Activated naive CD8-positive, alpha-beta T cell treated with anti-CD3 and anti-CD28 coated beads for 36 hours (primary cell): ENCODE measurements at regions not wholly inside any gene's neighbourhood (a gene's known extent, or its start where the extent isn't known, plus 50 kb on each side); places are given as distances from the start of the nearest gene placed in this dataset.
"Not testable (repeated sequence)": the region's sequence is repeated elsewhere in the genome, so short reads cannot be mapped to it uniquely, and the experiment has no call there.

ENCODE experiments used
- DNase-seq: peaks from one replicate; pipeline ENCODE4 v3.0.0; 2021
- H3K27ac Mint-ChIP-seq: one replicate; pipeline ENCODE4 v1.8.0; 2022; ENCODE audit warnings: mild to moderate bottlenecking, moderate library complexity, mixed read lengths
- H3K27me3 Mint-ChIP-seq: one replicate; pipeline ENCODE4 v1.8.0; 2022; ENCODE audit warnings: mild to moderate bottlenecking, mixed read lengths
- H3K36me3 Mint-ChIP-seq: one replicate; pipeline ENCODE4 v1.8.0; 2021; ENCODE audit warnings: mild to moderate bottlenecking, mixed read lengths
- H3K4me1 Mint-ChIP-seq: one replicate; pipeline ENCODE4 v1.8.0; 2021; ENCODE audit warnings: mixed read lengths
- H3K4me3 Mint-ChIP-seq: one replicate; pipeline ENCODE4 v1.8.0; 2022; ENCODE audit warnings: mild to moderate bottlenecking, moderate library complexity, mixed read lengths
- H3K9me3 Mint-ChIP-seq: one replicate; pipeline ENCODE4 v1.8.0; 2022; ENCODE audit warnings: mixed read lengths

GRCh38 chr12:72925716-72926115 is 653.5 kb downstream of the TRHDE start:
- DNase-seq: no peak
- Mint-ChIP-seq H3K27me3 (no peaks in the 10 kb centered on the region), H3K9me3 (no peaks in the 10 kb centered on the region), H3K4me3 (no peak overlapping the region), H3K4me1 (no peaks in the 10 kb centered on the region), H3K36me3 (no peaks in the 10 kb centered on the region), H3K27ac (no peak overlapping the region)

GRCh38 chr12:72931838-72932237 is 659.7 kb downstream of the TRHDE start:
- not testable (repeated sequence) for H3K4me3 Mint-ChIP-seq, H3K27ac Mint-ChIP-seq, H3K4me1 Mint-ChIP-seq, DNase-seq, H3K36me3 Mint-ChIP-seq, H3K27me3 Mint-ChIP-seq, H3K9me3 Mint-ChIP-seq

- Mint-ChIP-seq H3K36me3 (no peaks in the 10 kb centered on the region), H3K27me3 (no peaks in the 10 kb centered on the region), H3K9me3 (peaks cover 17% of the 10 kb centered on the region), H3K27ac (no peak overlapping the region), H3K4me3 (no peak overlapping the region), H3K4me1 (no peaks in the 10 kb centered on the region)
- no peak for DNase-seq
Observed at GRCh38 chr12:72937486-72937885, 665.3 kb downstream of the TRHDE start.

- no peak for DNase-seq
- no peak overlapping the region for H3K27ac Mint-ChIP-seq
- no peaks in the 10 kb centered on the region for H3K4me1 Mint-ChIP-seq
- H3K27me3 Mint-ChIP-seq: no peaks in the 10 kb centered on the region
- peaks cover 2% of the 10 kb centered on the region for H3K9me3 Mint-ChIP-seq
- H3K36me3 Mint-ChIP-seq: no peaks in the 10 kb centered on the region
- no peak overlapping the region for H3K4me3 Mint-ChIP-seq
Observed at GRCh38 chr12:72957454-72957853, 685.3 kb downstream of the TRHDE start.

GRCh38 chr12:72966684-72967083 is 694.5 kb downstream of the TRHDE start:
- peaks cover 7% of the 10 kb centered on the region for H3K9me3 Mint-ChIP-seq
- H3K27me3 Mint-ChIP-seq: no peaks in the 10 kb centered on the region
- no peak for DNase-seq
- H3K4me1 Mint-ChIP-seq: no peaks in the 10 kb centered on the region
- no peak overlapping the region for H3K27ac Mint-ChIP-seq
- H3K4me3 Mint-ChIP-seq: no peak overlapping the region
- no peaks in the 10 kb centered on the region for H3K36me3 Mint-ChIP-seq

- Mint-ChIP-seq H3K36me3 (no peaks in the 10 kb centered on the region), H3K9me3 (peaks cover 10% of the 10 kb centered on the region), H3K4me3 (no peak overlapping the region), H3K27ac (no peak overlapping the region), H3K27me3 (no peaks in the 10 kb centered on the region), H3K4me1 (no peaks in the 10 kb centered on the region)
- DNase-seq: no peak
Observed at GRCh38 chr12:72974954-72975555, 702.9 kb downstream of the TRHDE start.

- Mint-ChIP-seq H3K4me1 (no peaks in the 10 kb centered on the region), H3K36me3 (no peaks in the 10 kb centered on the region), H3K27ac (no peak overlapping the region), H3K4me3 (no peak overlapping the region), H3K27me3 (no peaks in the 10 kb centered on the region), H3K9me3 (peaks cover 11% of the 10 kb centered on the region)
- no peak for DNase-seq
Observed at GRCh38 chr12:72978999-72979398, 706.8 kb downstream of the TRHDE start.

GRCh38 chr12:72982356-72982755 is 710.2 kb downstream of the TRHDE start:
- Mint-ChIP-seq H3K4me1 (no peaks in the 10 kb centered on the region), H3K27me3 (no peaks in the 10 kb centered on the region), H3K36me3 (no peaks in the 10 kb centered on the region), H3K27ac (no peak overlapping the region), H3K4me3 (no peak overlapping the region), H3K9me3 (peaks cover 6% of the 10 kb centered on the region)
- DNase-seq: no peak

GRCh38 chr12:72986963-72987362 is 714.8 kb downstream of the TRHDE start:
- Mint-ChIP-seq H3K9me3 (peaks cover 6% of the 10 kb centered on the region), H3K4me3 (no peak overlapping the region), H3K27ac (no peak overlapping the region), H3K27me3 (no peaks in the 10 kb centered on the region), H3K36me3 (no peaks in the 10 kb centered on the region), H3K4me1 (no peaks in the 10 kb centered on the region)
- DNase-seq: no peak

- H3K27ac Mint-ChIP-seq: no peak overlapping the region
- H3K4me1 Mint-ChIP-seq: no peaks in the 10 kb centered on the region
- H3K4me3 Mint-ChIP-seq: no peak overlapping the region
- DNase-seq: no peak
- H3K27me3 Mint-ChIP-seq: no peaks in the 10 kb centered on the region
- H3K36me3 Mint-ChIP-seq: no peaks in the 10 kb centered on the region
- peaks cover 5% of the 10 kb centered on the region for H3K9me3 Mint-ChIP-seq
Observed at GRCh38 chr12:72989458-72989947, 717.3 kb downstream of the TRHDE start.

GRCh38 chr12:72995029-72995428 is 722.9 kb downstream of the TRHDE start:
- H3K27me3 Mint-ChIP-seq, H3K9me3 Mint-ChIP-seq, H3K27ac Mint-ChIP-seq, DNase-seq, H3K4me1 Mint-ChIP-seq, H3K4me3 Mint-ChIP-seq, H3K36me3 Mint-ChIP-seq: not testable (repeated sequence)

GRCh38 chr12:72995616-72996015 is 723.4 kb downstream of the TRHDE start:
- H3K27ac Mint-ChIP-seq: no peak overlapping the region
- no peaks in the 10 kb centered on the region for H3K27me3 Mint-ChIP-seq
- no peak for DNase-seq
- H3K9me3 Mint-ChIP-seq: no peaks in the 10 kb centered on the region
- H3K4me1 Mint-ChIP-seq: no peaks in the 10 kb centered on the region
- no peaks in the 10 kb centered on the region for H3K36me3 Mint-ChIP-seq
- H3K4me3 Mint-ChIP-seq: no peak overlapping the region

- H3K4me1 Mint-ChIP-seq, H3K9me3 Mint-ChIP-seq, DNase-seq, H3K27ac Mint-ChIP-seq, H3K27me3 Mint-ChIP-seq, H3K4me3 Mint-ChIP-seq, H3K36me3 Mint-ChIP-seq: not testable (repeated sequence)
Observed at GRCh38 chr12:73001806-73002205, 729.6 kb downstream of the TRHDE start.

- H3K9me3 Mint-ChIP-seq, H3K27me3 Mint-ChIP-seq, DNase-seq, H3K27ac Mint-ChIP-seq, H3K4me1 Mint-ChIP-seq, H3K4me3 Mint-ChIP-seq, H3K36me3 Mint-ChIP-seq: not testable (repeated sequence)
Observed at GRCh38 chr12:73002504-73002903, 730.3 kb downstream of the TRHDE start.

- H3K4me3 Mint-ChIP-seq, H3K4me1 Mint-ChIP-seq, H3K27me3 Mint-ChIP-seq, H3K36me3 Mint-ChIP-seq, H3K27ac Mint-ChIP-seq, H3K9me3 Mint-ChIP-seq, DNase-seq: not testable (repeated sequence)
Observed at GRCh38 chr12:73009138-73009834, 737.1 kb downstream of the TRHDE start.

GRCh38 chr12:73017981-73018380 is 745.8 kb downstream of the TRHDE start:
- Mint-ChIP-seq H3K4me3 (no peak overlapping the region), H3K27ac (no peak overlapping the region), H3K9me3 (peaks cover 6% of the 10 kb centered on the region), H3K4me1 (no peaks in the 10 kb centered on the region), H3K27me3 (no peaks in the 10 kb centered on the region), H3K36me3 (no peaks in the 10 kb centered on the region)
- DNase-seq: no peak
